HG02623 (cell line): ENCODE measurements at regions not wholly inside any gene's neighbourhood (a gene's known extent, or its start where the extent isn't known, plus 50 kb on each side); places are given as distances from the start of the nearest gene placed in this dataset.
"Not testable (repeated sequence)": the region's sequence is repeated elsewhere in the genome, so short reads cannot be mapped to it uniquely, and the experiment has no call there.

Experiments used
- ATAC-seq: cut with Tn5 transposase; IDR thresholded peaks from one replicate; pipeline ENCODE4 v1.9.1; 2021; ENCODE audit warnings: moderate library complexity; ENCODE audit not compliant: unreplicated experiment

GRCh38 chr4:155473420-155474095 is 96.8 kb upstream of the MAP9 start:
- no peak for ATAC-seq

GRCh38 chr4:155468282-155468681 is 91.5 kb upstream of the MAP9 start:
- no peak for ATAC-seq

DNA sequence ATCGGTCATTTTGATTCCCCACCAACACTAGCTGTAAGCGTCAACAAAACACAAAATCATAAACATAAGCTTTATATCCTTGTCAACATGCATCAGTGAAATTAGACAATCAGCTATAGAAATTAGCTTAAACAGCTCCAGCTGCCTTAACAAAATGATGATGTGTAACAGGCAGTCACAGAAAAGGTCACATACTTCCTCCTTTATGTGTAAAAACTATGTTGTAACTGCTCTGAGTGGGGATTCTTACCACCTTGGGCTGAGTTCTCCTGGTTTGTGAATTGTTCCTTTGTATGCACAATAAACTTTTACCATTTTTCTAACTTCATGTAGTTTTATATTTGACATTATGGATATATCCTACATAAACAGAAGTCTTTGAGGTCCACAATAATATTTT is 73.9 kb upstream of the MAP9 start:
- no peak for ATAC-seq

- ATAC-seq, result no peak
Measured at GRCh38 chr4:155445306-155445705, 68.5 kb upstream of the MAP9 start.

- ATAC-seq, result no peak
Measured at GRCh38 chr4:155444721-155445120, 68.0 kb upstream of the MAP9 start.

- peak; percentile 89 for ATAC-seq
Measured at GRCh38 chr4:155442267-155443105, 65.7 kb upstream of the MAP9 start.

DNA sequence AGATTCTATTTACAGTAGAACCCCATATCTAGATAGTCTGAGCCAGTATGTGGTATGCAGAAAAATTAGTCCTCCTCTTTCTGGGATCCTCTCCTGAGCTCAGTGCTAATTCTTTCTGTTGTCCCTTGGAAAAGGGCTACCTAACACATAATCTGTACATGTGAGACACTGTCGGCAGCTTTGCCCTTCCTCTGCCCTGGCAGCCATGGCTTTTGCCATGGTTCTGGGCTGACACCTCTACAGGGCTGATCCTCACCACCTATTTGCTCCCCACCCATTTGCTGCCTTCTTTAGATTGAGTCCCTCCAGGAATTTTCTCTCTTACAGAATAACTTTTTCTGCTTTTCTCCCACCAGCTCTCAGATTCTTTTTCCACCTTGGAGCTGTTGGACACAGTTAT is 64.7 kb upstream of the MAP9 start:
- ATAC-seq, result no peak

GRCh38 chr4:155439760-155440159 is 63.0 kb upstream of the MAP9 start:
- not testable (repeated sequence) for ATAC-seq

DNA sequence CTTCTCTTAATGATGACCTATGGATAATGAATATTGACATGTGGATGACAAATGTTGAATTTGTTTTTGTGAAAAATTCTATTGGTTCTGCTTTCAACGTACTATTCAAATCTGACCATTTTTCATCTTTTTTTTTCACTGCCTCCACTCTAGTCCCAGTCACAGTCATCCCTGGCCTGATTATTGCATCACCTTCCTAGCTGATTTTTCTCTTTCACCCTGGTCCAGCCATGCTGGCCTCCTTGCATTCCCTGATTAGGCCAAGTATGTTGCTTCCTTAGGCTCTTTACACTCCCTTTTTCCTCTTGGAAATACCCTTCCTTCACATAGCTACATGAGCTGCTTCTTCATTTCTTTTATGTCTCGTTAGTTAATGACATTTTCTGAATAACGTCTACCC is 58.1 kb upstream of the MAP9 start:
- no peak for ATAC-seq

DNA sequence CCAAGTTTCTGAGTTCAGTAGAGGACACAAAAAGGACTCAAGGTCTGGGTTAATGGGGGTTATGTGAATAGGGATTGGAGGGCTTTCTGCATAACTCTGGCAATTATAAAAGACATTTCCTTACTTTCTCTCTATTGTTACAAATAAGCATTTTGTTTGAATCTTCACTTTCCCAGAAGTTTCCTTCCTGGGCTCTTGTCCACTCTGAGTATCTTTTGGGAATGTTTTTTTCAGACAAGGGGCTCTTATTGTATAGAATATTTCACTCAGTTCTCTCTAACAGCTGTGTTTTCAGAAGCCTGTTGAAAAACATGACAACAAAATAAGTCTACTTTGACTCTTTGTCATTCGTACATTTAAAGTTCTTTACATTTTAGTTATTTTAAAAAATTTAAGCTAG is 57.6 kb upstream of the MAP9 start:
- no peak for ATAC-seq

DNA sequence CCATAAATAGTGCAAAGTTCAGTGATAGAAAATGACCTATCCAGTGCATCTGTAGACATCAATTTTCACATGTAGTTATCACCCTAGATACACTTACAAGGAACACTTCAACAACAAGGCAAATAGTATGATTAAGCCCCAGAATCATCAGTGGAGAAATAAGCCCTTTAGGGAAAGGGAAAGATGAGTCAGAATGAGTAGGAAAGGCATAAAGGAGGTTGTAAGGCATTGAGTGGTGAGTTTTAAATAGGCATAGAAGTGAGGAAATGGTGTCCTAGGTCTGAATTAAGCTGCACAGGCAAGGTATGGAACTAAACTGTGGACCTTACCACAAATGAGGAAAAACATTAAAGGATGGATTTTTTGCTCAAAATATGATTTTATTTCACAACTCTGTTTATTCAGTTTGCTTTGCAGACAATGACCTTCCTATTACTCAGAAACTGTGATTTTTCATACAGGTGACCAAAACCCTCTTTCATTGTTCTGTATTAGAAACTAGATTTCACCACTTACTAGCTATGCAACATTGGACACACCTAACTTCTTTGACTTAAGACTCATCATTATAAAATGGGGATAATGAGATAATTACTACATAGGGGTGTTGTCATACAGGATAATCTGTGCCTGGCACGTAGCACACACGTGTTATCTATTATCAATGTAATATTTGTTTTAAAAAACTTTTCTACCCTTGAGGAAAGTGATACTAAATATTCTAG is 57.0 kb upstream of the MAP9 start:
- ATAC-seq, result no peak

DNA sequence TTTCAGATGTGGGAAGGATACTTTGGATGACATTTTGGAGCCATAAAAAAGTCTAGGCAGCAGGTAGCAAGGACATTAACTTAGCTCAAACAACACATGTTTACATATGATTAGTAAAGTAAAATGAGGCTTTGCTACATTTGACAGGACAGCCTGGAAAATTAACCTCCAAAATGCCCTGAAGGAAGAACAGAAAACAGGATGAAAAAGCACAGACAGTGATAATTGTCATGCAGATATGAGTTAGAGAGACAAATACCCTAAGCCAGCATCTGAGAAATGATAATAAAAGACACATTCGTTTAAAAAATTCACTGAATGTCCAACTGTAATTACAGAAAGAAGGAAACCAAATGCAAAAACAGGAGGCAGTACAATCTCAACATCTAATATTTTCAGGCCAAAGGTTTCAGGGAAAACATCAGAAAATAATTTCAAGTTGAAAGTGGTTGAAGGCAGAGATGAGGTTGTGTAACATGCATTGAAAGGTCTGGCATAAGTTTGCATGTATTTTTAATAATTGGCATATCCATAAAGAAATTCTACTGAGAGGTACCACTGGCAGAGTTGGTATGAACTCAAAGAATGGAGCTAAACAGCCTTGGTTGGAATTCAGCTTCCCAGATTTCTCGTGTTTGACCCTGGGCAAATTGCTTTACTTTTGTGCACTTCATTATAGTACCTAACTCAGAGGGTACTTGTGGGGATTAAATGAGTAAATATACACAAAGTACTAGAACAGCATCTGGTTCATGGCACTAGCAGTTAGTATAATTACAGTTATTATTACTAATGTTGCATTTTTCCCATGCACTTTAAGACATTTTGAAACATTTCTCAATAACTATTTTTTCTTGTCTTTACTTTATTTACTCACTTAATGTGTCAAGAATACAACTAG is 54.4 kb upstream of the MAP9 start:
- ATAC-seq, result no peak

DNA sequence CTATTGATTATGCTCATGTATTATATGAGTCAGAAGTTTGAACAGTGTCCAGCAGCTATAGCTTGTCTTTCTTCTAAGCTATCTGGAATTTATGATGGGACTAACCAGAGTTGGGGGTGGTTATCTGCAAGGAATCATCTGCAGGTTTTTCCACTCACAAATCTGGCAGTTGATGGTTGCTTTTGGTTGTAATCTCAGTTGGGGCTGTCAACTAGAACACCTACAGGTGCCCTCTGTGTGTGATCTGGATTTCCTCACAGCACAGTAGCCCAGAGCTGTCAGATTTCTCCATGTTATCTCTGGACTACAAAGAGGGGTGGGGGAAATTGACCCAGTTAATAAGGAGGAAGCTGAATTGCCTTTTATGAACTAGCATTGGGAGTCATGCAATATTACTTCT is 51.4 kb upstream of the MAP9 start:
- ATAC-seq, result no peak

DNA sequence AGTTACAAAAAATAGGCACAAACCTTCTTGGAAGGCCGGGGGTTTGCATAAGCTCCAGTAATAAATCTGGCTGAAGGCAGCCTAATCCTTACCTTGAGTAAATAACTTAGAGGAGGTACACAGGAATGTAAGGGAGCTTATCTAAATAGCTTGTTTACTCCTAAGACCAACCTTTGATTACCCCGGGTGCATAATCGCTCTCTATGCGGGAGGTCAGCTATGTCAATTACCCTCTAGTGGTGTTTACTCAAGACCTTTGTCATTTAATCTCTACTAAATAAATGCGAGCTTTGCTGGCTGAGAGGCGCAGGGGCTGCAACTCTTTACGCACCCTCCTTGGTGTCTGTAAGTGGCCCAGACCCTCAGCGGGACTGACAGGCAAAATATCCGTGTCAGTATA is 50.2 kb upstream of the MAP9 start:
- ATAC-seq, result no peak
